Testis (tissue), 2 donors: ENCODE measurements at regions not wholly inside any gene's neighbourhood (a gene's known extent, or its start where the extent isn't known, plus 50 kb on each side); places are given as distances from the start of the nearest gene placed in this dataset.

Experiments
- CTCF ChIP-seq, 3 experiments: fragments of 450-650 bp in 2 of 3; fragments of 200-600 bp in 1 of 3; sonication (generic) in 1 of 3; IDR thresholded peaks; one replicate each; pipeline ENCODE4 v1.5.1; 2016 to 2019; ENCODE audit warnings: antibody characterized with exemption in 3 of 3, mild to moderate bottlenecking in 2 of 3, moderate library complexity in 1 of 3
- POLR2A ChIP-seq: fragments of 450-650 bp; IDR thresholded peaks from one replicate; pipeline ENCODE4 v1.6.1; 2017; ENCODE audit warnings: antibody characterized with exemption, mild to moderate bottlenecking, moderate library complexity

GRCh38 chr10:120272350-120272749, 184.7 kb upstream of the PLPP4 start:
- TF ChIP-seq CTCF (IDR thresholded peaks at IDR 0.05) = no peak
- no peak for TF ChIP-seq POLR2A
